HG03025 (cell line): ENCODE measurements at regions not wholly inside any gene's neighbourhood (a gene's known extent, or its start where the extent isn't known, plus 50 kb on each side); places are given as distances from the start of the nearest gene placed in this dataset.
"Not testable (repeated sequence)": the region's sequence is repeated elsewhere in the genome, so short reads cannot be mapped to it uniquely, and the experiment has no call there.

Experiments used
- ATAC-seq: cut with Tn5 transposase; IDR thresholded peaks from one replicate; pipeline ENCODE4 v1.9.1; 2021; ENCODE audit warnings: mild to moderate bottlenecking, moderate library complexity; ENCODE audit not compliant: unreplicated experiment, low FRiP score

DNA sequence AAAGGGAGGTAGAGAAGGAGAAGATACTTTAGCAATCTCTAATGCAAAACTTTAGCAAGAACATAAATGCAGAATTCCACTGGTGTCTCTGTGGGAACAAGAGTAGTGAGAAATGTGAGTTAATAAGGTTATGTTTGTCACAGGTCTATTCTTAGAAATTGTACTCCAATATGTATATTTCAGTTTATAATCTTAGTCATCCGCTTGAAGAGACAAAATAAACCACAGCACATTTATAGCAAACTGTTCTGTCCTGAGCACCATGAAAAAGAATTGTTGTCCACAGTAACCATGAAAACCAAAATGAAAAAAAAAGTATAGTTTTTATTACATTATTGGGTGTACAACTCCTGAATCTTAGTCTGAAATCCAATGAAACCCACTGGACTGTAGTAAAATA lies 93.6 kb upstream of the TSLP start:
- ATAC-seq, result no peak

DNA sequence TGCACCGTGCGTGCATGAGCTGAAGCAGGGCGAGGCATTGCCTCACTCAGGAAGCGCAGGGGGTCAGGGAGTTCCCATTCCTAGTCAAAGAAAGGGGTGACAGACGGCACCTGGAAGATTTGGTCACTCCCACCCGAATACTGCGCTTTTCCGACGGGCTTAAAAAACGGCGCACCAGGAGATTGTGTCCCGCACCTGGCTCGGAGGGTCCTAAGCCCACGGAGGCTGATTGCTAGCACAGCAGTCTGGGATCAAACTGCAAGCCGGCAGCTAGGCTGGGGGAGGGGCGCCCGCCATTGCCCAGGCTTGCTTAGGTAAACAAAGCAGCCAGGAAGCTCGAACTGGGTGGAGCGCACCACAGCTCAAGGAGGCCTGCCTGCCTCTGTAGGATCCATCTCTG lies 85.6 kb upstream of the TSLP start:
- ATAC-seq, result not testable (repeated sequence)

DNA sequence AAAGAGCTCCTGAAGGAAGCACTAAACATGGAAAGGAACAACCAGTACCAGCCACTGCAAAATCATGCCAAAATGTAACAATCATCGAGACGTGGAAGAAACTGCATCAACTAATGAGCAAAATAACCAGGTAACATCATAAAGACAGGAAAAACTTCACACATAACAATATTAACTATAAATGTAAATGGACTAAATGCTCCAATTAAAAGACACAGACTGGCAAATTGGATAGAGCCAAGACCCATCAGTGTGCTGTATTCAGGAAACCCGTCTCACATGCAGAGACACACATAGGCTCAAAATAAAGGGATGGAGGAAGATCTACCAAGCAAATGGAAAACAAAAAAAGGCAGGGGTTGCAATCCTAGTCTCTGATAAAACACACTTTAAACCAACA lies 83.9 kb upstream of the TSLP start:
- not testable (repeated sequence) for ATAC-seq

DNA sequence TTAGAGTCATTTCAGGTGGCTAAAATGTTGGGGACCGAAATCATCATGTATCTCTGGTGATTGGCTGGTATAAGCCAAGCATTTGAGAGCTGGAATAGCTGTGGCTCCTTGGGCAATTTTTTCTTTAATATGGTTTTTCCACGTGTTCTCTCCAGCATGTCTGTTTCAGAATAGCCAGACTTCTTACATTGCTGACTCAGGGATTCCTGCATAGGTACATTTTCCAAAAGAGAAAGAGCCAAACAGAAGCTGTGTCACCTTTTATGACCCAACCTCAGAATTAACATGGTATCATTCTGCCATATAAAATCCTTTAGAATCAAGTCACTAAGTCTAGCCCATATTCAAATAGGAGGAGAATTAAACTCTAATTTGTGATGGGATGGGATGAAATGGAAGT lies 74.8 kb upstream of the TSLP start:
- no peak for ATAC-seq

GRCh38 chr5:111002036-111002435 lies 69.5 kb upstream of the TSLP start:
- ATAC-seq, result no peak

DNA sequence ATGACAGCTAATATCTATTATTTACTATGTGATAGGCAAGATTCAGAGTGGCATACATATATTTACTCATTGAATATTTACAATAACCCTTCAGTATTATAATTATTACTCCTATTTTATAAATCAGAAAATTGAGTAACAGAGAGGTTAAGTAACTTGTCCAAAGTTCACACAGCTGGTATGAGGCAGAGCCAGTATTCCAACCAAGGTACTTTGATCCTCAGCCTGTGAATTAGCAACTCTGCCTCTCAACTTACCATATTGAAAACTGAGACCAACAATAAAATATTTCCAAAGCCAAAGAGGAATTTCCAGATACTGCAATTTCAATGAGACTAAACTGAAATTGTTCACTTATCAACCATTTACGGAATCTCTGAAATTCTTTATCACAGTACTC lies 67.9 kb upstream of the TSLP start:
- ATAC-seq, result no peak

DNA sequence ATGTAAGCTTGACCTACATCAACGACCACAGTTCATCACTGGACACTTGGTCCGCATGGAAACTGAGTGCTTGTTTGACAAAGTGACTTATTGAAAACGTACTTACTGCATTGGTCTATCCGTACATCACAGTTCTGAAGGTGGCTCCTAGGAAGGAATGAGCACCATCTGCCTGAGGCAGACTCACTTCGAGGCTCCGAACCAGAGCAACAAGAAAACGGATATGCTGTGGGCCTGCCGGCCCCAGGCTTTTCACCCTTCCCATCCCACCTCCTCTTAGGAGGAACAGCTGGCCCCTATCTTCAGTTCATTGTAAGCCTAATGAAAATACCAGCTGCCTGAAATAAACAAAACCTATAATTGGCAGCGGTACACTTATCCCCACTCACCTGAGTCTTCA lies 67.2 kb upstream of the TSLP start:
- ATAC-seq, result no peak

DNA sequence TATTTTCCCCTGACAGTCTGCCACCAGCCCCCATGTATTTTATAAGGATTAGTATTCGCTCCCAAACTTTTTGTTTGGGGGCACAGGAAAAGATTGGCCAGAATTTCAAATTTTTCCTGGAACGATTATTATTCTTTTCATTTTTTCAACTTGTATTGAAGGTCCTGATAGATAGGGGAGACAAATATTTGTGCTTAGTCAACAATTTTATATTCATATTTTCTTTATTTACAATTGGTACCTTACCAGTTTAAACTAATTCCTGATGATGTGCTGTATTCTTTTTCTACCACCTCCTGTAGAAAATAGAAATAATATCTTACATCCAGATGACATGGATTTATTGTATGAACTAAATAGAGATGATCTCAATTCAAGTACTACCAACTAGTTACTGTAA lies 60.7 kb upstream of the TSLP start:
- no peak for ATAC-seq

- ATAC-seq, result no peak
Measured at GRCh38 chr5:111013011-111013410, 58.5 kb upstream of the TSLP start.

DNA sequence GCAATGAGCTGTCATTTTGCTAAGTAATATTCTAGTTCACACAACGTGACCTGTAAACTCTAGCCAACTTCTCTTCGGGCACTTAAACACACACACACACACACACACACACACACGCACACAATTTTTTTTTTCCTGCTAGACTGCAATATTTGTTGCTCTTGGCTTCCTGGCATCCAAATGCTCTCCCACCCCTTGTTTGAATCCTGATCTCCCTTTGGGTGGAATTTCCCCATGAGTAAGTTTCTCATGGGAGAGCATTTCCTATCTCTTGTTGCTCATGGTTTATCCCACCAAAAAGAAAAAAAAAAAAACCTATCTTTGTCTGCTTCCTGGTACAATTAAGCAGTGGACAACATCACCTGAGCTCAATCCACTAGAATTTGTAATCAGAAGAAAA lies 54.7 kb upstream of the TSLP start:
- ATAC-seq, result no peak

- no peak for ATAC-seq
Measured at GRCh38 chr5:111017731-111018130, 53.8 kb upstream of the TSLP start.
